ENCODE measurements at regions not wholly inside any gene's neighbourhood (a gene's known extent, or its start where the extent isn't known, plus 50 kb on each side); places are given as distances from the start of the nearest gene placed in this dataset.

DNA sequence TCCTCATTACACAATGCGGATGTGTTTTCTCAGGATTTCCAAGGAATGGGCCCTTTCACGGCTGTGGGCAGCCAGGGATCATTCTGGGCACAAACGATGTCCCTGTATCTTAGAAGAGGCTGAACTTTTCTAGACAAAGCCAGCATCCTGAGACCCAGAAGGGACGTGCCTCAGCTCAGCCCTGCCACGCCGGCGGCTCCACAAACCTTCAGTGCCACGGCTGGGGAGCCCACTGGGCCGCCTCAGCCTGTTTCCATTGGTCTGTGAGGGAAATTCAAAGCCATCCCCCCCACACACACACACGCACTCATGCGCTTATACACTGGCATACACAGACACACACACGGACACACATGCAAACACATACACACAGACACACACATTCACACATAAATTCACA is 344.9 kb upstream of the MKI67 start:
- DNase-seq, result no peak

DNA sequence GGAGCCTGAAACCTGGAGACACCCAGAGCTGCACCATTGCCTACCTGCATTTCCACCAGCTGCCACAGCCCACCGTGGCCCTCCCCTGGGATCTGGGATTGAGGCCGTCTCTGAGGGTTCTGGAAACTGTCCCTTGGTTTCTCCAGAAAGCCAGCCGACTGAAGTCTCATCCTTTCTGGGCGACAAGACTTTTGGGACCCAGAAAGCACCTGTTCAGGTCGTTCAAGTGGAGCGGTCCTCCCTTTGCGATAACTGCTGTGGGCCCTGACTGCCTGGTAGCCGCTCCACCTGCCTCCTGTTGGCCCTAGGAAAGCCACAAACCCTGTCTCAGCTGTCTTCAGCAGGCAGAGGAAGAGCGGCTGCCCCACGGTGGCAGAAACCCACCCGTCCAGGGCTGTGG is 346.0 kb upstream of the MKI67 start:
- no peak for DNase-seq

DNA sequence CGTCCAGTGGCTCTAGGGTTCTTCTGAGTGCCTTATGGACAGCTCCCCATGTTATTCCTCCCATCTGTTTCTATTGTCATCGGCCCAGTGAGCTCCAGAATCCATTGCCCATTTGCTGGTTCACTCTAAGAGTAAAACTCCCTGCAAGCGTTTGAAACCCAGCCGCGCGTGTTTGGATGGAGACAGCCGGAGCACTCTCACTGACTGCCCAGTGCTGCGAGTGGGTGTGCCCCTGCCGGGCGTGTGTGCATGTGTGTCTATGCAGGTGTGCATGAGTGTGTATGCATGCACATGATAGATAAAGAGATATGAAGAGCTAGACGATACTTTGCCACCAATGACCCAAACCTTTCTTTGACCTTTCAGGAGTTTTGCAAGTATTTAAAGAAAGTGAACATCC is 347.2 kb upstream of the MKI67 start:
- DNase-seq, result no peak

DNA sequence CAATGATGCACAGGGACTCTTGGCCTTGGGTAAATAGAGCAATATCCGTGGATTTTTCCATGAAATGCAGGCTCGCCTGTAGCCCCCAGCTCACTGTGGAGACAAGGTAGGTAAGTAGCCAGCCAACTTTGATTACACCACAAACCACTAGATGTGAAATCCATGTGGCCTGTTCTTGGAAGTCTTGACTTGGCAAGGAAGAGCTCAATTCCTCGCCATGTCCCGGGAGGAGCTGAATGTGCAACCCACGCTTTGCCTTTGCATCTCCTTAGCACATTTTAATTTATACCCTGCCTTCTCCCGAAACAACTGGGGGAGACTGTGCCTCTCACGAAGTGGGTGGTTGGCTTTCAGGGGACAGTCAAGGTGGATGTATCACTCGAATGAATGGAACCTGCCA is 347.7 kb upstream of the MKI67 start:
- DNase-seq, result no peak

DNA sequence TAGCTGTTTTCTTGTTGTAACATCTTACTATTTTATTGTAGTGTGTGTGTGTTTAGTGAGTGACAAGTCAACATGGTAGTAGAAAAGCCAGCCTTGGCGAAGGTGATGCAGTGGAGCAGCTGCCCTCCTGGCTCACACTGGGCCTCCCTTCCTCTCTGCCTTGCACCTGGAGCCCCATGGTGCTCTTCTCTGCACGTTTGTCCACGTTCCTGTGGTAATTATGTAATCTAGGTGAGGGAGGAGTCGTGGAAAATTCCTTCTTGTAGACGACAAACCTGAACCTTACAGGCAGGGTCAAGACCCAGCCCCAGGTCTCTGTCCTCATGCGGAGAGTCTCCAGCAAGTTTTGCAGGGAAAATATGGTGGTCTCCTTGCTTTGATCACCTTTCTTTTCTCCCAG is 348.3 kb upstream of the MKI67 start:
- no peak for DNase-seq

DNA sequence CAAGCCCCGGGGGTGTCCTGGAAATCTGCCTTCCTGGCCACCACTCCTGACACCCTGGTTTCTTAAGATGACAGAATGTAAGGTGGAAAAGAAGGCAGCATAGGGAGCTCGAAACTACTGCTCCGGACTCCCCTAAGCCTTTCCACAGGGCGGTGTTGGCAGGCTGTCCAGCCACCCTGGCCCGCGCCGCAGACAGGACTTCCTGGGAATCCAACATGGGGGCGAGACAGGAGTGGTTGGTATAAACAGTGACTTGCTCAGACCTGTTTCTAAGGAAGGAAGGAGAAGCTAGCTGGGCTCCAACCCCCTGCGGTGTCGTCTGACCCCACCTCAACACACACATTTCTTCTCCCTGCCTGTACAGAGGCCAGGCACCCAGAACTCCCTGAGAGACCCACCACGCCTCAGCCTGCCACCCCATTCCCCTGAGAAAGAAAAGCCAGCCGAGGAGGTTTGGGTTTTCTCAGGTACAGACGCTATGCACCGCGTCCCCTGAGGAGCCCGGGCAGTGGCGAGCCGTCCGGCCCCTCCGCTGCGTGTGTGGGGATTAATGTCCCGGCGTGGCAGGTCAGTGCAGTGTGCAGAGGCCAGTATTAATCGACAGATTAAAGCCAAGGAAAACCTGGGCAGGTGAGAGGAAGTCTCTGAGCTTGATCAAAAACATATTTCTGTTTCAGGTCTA is 349.6 kb upstream of the MKI67 start:
- no peak for DNase-seq

DNA sequence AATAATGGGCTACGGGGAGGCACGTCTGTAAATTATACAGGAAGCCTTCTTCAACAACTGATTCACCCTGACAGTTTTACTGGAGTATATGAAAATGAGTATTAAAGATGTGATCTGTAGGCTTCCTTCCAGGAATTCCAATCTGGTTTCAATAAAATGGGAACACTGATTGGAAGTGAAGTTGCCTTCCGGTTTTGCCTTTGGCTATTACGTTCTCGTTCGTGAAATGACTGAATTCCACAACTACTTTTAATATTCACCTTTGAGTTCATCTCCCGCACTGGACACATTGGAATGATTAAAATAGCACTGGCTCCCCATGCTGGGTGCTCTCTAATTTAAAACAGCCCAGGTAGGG is 350.1 kb upstream of the MKI67 start:
- no peak for DNase-seq

DNA sequence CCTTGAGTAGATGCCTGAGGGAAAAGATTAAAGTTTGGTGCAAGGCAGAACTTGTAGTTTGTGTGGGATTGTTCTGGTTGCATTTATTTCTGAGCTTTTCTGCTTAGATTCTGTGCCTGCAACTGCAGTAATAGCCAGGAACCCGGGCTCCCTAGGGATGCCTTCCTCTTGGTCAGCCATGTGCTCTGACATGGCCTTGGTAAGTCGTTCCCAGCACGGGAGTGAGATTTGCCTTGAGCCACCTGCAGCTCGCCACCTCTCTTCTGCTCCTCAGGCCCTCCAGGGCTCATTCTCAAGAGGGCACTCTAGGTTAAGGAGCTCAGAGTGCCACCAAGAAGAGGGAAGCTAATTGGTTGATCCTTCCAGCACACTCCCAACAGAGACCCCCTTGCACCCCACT is 350.6 kb upstream of the MKI67 start:
- DNase-seq, result no peak

DNA sequence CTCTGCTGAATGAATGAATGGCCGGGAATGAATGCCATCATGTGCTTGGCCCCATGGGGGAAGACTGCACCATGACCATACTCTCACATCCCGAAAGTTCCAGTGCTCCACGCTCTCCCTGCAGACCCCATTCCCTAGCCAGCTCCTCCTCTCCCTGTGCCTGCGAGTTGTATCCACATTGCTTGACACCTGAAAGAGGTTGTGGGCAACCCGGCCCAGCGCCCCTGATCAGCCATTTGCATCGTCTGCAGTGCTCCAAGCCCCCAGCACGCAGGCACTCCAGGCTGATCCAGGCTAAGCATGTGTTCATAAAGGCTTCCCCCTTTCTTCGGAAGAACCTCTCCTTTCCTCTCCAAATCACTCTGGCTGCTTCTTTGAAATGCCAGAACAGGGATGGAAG is 354.4 kb upstream of the MKI67 start:
- DNase-seq, result no peak

DNA sequence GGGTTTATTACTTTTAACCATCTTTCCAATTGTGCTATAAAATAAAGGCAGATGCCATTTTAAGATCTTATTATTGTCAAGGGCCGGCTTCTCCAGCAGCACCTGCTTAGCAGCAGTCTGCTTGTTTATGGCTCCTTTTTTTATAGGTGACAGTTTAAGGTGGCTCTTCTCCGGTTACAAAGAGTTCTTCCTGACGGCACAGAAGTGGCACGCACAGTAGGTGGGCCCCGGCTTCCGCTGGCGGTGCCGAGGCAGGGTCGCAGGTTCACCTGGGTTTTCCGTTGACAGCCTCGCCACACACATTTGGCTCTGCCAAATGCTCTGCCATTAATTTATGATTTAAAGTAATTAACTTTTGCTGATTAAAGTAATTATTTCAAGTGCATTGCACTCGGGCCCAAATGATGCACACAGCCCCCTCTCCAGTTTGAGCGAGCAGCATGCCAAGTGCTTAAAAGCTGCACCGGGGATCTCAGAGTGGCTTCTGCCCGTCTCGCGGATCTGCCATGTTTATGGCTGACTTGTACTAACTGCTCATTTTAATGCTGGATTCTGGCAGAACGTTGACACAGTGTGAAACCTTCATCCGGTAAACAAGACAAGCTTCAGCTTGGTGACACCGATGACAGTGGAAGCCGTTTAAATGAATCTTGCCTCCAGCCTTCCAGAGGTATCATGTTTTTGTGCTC is 355.1 kb upstream of the MKI67 start:
- DNase-seq, result peak; percentile 87

DNA sequence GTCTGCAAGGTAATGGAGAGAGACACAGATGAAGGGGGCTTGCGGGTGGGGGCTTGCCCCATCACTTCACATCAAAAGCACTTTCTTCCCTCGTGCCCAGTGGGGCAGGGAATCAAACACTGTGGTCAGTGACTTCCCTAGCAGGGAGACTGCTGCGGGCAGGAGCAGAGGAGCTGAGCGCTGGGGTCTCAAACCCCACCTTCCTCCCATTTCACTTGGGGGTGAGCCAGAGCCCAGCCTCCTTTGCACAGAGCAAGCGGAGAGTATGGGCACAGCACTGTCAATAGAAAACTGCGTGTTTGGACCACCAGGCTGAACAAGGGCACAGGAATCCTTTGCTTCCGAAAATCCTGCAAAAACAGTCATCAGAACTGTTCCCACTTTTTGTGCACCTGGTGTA is 355.8 kb upstream of the MKI67 start:
- DNase-seq, result no peak

DNA sequence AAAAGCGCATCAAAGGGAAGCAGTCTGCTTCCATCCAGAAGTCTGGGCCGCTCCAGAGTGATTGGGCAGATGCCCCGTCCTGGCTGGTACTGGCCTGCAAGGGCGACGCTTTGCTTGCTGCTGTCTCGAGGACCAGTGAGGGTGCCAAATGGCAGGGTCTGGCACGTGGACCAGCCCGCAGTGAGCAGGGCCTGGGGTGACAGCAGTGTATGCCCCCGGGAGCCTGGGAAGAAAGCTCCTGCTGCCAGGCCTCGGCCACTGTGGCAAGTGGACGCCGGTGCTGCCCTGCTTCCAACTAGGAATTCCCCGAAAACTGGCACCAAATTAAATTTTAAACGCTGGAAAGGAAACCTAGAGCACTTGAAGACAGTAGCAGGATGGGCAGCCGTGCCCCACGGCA is 357.0 kb upstream of the MKI67 start:
- no peak for DNase-seq

DNA sequence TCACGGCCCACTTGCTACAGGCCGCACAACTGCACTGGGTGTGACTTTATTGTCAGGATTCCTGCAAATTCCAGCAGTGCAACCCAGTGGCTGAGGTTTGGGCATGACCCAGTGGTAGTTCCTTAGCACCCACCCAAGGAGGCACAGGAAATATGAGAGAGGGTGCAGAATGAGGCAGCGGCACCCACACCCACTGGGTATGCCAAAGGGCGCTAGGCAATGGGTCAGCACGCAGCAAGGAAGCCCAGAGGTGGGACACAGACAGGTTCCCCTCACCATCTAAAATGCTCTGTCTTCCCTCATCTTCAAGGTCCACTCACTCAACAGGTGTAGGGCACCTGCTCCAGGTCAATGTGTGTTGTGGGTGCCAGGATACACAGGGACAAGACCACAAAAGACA is 357.8 kb upstream of the MKI67 start:
- DNase-seq, result no peak

DNA sequence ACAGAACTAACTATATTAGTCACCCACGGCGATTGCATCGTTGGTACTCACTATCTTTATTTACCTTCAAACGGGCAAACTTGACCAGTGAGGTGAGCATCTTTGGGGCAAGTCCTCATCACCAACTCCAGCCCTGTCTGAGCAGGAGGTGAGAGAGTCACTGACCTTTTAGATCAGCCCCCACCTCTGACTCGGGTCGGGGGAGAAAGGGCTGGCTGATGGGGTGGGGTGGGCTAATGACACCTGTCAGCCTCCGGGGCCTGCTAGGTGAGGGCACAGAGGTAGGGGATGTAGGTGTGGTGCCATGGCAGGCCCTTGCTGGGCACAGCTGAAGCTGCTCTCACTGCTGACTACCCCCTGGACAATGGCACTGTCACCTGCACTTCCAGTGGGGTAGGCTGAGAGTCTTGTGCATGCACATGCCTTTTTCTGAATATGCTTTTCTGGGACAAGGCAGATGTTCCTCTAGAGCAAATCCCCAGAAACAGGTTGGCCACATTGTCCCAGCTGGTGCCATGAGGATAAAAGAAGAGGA is 359.5 kb upstream of the MKI67 start:
- DNase-seq, result no peak

DNA sequence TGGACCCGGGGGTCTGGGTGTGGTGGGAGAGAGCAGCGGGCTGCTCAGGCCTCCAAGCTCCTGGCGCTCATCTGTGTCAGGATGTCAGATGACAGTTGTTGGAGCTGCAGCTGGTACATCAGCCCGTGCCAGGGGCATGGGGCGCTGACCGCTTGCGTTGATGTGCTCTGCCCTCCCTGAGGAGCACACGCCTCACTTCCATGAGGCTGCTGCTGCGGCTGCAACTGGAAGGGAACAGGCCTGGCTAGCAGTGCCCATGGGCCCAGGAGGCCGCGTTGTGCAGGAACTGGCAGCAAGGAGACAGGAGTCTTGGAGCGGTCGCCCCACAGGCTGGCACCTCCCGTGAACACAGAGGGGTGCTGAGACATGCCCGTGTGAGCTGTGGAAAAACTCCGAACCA is 361.3 kb upstream of the MKI67 start:
- no peak for DNase-seq

DNA sequence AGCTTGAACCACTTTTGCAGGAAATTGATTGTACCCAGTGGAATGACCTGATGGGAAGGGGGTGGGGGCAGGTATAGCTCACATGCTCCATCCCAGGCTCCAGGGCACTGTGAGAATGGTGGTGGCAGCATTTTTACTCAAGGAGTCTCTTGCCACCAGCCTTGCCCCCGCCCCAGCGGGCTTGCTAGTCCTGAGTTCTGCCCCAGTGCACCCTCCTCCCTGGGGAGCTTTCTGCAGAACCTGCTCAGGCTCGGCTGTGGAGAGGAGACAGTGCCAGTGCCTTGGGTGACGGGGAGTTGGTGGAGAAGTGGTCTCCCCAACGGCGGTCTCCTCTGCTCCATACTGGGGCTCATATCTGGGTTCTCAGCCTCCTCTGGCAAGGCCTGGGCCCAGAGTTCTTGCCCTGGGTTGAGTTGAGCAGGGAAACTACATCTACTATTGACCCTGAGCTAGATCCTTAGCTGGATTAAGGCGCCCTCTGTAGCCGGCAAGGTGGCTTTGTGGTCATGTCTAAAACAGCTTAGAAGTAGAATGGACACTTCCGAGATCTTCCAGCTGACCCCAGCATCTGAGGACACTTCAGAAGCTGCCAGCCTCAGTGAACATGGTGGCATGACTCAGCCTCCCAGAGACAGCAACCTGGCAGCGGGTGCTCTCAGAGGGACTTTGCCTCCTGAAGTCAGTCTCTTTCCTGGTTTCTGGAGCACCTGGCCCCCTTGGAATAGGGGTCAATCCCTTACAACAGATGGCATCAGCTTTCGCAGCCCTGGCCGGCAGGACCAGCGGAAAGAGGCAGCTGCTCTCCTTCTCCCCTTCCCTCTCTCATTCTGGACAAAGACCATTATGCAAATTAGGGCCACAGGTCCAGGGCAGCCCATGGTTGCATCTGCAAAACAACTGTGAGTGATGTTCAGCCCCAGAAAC is 363.4 kb upstream of the MKI67 start:
- DNase-seq, result no peak

DNA sequence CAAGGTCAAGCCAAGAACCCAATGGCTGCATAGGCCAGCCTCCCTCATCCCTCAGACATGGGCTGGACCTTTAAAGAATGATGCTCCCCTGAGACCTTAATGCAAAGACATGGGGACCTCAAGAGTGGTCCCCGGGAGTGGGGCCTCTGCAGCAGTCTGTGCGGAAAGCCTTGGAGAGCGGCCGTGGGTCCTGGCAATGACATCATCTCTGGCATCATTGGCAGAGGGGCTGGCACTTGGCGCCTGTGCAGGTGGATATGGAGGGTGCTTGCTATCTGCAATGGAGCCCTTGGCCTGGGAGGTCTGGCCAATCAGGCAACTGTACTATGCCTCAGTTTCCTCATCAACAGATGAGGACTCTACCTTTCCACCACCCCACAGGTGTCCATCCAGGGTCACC is 365.5 kb upstream of the MKI67 start:
- no peak for DNase-seq

DNA sequence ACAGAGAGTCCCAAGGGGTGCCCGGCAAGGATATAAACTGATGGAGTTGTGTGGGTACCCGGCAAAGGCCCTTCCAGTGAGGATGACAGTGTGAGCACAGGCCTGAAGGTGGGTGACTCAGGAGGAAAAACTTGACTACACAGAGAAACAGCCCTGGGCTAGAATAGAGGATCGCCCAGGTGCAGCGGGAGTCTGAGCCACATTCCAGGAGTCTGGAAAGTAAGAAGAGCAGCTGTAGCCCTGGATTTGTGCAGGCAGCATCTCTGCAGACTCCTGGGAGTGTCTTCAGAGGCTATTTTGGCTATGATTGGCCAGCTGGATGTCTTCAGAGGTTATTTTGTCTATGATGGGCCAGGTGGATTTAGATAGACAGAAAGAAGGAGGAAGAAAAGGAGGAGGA is 367.6 kb upstream of the MKI67 start:
- DNase-seq, result no peak

DNA sequence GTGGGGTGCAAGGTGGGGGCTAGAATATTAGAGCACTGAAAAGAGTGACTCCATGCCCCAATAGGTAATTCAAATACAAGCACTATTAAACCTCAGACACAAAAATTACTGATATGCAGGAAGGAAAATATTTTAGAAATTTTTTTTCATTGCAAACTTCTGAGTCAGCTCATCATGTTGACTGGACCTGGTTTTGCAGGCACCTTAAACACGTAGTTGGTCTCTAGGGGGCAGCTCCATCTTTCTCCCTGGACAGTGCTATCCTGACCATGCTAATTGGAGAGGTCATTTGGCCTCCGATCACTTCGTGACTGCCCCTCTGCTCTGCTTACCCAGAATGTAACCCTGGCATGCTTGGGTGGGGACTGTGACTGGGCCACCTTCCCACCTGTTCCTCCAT is 368.4 kb upstream of the MKI67 start:
- no peak for DNase-seq

DNA sequence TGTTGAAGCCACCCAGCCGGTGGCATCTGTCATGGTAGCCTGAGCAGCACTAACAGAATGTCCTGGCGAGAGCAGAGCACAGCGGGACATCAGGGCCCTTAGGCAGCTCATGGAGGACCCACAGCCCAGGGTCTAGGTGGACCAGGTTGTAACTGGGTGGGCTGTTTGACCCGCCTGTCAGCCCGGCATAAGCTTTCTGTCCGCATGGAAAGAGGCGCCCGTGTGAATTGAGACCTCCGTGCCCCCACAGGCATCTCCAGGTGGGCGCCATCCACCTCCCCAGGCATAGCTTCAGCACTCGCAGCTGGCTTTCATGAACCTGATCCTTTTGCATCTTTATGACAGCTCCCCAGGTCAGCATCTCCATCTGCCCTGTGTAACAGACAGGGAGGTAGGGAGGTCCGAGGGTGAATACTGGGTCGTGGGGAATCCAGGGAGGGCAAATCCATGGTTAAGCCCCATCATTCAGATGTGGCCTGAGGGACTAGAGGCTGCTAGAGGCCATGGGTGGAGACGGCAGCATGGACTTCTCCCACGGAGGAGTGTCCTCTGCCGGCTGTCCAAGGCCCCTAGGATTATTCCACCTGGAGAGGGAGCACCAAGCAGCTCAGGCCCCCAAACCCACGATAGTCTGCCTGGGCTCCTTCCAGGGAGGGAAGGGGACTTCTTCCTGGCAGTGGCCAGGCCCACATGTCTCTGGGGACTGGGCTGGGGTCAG is 371.6 kb upstream of the MKI67 start:
- no peak for DNase-seq

DNA sequence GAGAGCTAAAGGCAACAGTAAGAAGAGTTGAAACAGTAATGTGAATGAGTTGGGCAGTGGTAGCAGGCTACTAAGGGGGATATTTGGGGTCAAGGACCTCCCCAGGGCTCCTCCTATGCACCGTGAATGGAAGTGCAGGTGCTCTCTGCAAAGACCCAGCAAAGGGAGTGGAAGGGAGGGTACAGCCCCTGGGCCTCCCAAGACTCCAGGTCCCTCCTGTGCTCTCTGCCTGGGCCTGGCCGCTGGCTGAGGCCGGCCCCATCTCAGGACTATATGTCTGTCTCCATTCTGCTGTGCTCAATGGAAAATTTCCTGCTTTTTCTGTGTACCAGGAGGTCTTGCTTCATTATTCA is 372.1 kb upstream of the MKI67 start:
- DNase-seq, result no peak

DNA sequence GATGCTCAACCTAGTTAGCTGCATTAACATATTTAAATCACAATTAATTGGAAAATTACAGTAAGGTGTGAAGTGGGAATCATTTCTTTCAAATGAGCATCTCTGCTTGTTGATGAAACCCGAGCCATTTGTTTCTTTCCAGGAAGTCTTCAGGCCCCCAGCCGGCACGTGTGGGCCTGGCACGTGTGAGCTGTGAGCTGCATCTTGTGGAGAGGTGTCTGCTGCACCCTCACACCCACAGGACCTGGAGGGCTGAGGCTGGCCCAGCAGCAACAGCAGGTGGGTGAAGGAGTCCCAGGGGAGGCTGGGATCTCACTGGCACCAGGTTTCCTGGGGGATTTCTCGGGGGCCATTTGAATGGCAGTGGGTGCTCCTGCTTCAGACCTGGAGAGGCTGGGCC is 372.5 kb upstream of the MKI67 start:
- DNase-seq, result peak; percentile 29

DNA sequence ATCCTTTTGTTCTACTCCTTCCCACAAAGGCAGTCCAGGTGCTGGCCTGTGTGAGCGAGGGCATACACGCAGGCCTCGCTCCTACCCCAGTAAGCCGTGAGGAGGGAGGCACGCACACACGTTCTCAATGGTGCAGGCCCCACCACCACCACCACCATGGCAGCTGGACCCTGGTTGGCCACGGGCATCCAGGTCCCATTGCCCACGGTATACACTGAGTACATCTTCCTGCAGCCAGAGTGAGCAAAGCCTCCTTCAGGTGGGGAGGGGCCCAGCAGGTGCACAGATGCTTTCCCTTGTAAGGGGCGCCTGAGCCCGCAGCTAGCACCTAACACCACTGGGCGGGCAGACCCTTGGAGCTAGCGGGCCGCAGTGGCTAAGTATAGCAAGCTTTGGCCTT is 373.3 kb upstream of the MKI67 start:
- DNase-seq, result no peak
